ENCODE measurements at regions not wholly inside any gene's neighbourhood (a gene's known extent, or its start where the extent isn't known, plus 50 kb on each side); places are given as distances from the start of the nearest gene placed in this dataset.
"Not testable (repeated sequence)": the region's sequence is repeated elsewhere in the genome, so short reads cannot be mapped to it uniquely, and the experiment has no call there.

- not testable (repeated sequence) for DNase-seq
Observed at GRCh38 chr15:101876031-101876430, 64.0 kb downstream of the OR4F15 start.

GRCh38 chr15:101877649-101878048, 65.6 kb downstream of the OR4F15 start:
- DNase-seq = not testable (repeated sequence)

- DNase-seq = not testable (repeated sequence)
Observed at GRCh38 chr15:101912349-101913287, 100.6 kb downstream of the OR4F15 start.

GRCh38 chr15:101924554-101924953, 112.6 kb downstream of the OR4F15 start:
- DNase-seq = not testable (repeated sequence)

- not testable (repeated sequence) for DNase-seq
Observed at GRCh38 chr15:101934506-101934905, 122.5 kb downstream of the OR4F15 start.

GRCh38 chr15:101937362-101937761, 125.4 kb downstream of the OR4F15 start:
- DNase-seq = not testable (repeated sequence)

GRCh38 chr15:101938555-101938954, 126.6 kb downstream of the OR4F15 start:
- DNase-seq = not testable (repeated sequence)

GRCh38 chr15:101945896-101946295, 133.9 kb downstream of the OR4F15 start:
- DNase-seq = not testable (repeated sequence)

- DNase-seq = not testable (repeated sequence)
Observed at GRCh38 chr15:101948491-101949010, 136.5 kb downstream of the OR4F15 start.

- DNase-seq = not testable (repeated sequence)
Observed at GRCh38 chr15:101949380-101950065, 137.5 kb downstream of the OR4F15 start.

GRCh38 chr15:101953993-101954392, 142.0 kb downstream of the OR4F15 start:
- not testable (repeated sequence) for DNase-seq

GRCh38 chr15:101955840-101956239, 143.8 kb downstream of the OR4F15 start:
- not testable (repeated sequence) for DNase-seq

GRCh38 chr15:101958656-101959055, 146.7 kb downstream of the OR4F15 start:
- DNase-seq = not testable (repeated sequence)

GRCh38 chr15:101961263-101961662, 149.3 kb downstream of the OR4F15 start:
- not testable (repeated sequence) for DNase-seq

GRCh38 chr15:101961765-101962164, 149.8 kb downstream of the OR4F15 start:
- DNase-seq = not testable (repeated sequence)

GRCh38 chr15:101963687-101964086, 151.7 kb downstream of the OR4F15 start:
- DNase-seq = not testable (repeated sequence)

- DNase-seq = not testable (repeated sequence)
Observed at GRCh38 chr15:101965353-101965752, 153.4 kb downstream of the OR4F15 start.

- not testable (repeated sequence) for DNase-seq
Observed at GRCh38 chr15:101965860-101966259, 153.9 kb downstream of the OR4F15 start.

- not testable (repeated sequence) for DNase-seq
Observed at GRCh38 chr15:101967364-101967763, 155.4 kb downstream of the OR4F15 start.

- not testable (repeated sequence) for DNase-seq
Observed at GRCh38 chr15:101970605-101971004, 158.6 kb downstream of the OR4F15 start.

GRCh38 chr15:101977281-101977680, 165.3 kb downstream of the OR4F15 start:
- DNase-seq = not testable (repeated sequence)

- DNase-seq = peak; percentile 6
Observed at GRCh38 chr15:101980206-101980910, 168.4 kb downstream of the OR4F15 start.
